ENCODE measurements at regions not wholly inside any gene's neighbourhood (a gene's known extent, or its start where the extent isn't known, plus 50 kb on each side); places are given as distances from the start of the nearest gene placed in this dataset.

DNA sequence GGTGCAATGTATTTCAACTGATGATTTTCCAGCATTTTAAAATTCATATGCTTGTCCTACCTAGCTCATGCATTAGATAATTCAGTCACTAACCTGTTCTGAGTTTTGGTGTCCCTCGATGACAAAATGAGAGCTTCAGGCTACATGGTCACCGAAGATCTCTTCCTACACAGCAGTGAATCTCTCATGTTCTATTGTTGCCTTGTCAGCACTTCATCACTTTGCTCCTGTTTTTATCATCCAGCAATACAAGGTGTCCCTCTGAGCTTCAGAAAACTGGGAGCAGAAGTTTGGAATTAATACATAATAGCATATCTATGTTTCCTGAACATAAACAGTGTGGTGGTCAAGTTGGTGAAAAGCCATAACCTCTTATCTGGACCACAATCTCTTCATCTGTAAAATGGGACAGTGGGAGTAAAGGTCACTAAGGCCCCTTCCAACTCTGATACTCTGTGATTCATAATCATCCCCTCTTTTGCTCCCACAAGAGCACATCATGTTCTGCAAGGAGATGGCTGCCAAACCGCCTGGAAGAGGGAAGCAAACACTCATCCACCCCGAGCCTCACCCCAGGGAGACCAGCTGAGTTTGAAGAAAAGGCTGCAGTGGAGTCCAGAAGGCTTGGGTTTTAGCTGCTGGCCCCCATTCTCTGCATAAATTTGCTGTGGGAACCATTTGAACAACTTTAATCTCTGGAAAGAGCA lies 137.9 kb upstream of the F3 start:
- dilution Hi-C loops (cut with MboI; ENCODE audit: extremely low pct_ligation_motif_present, low sequenced_read_pairs): no loop called here
- Histone ChIP-seq H3K4me1 (ENCODE audit: control insufficient read depth, extremely low read depth, insufficient read depth, low read length) (no peaks in the 10 kb centered on the region), H4K20me1 (ENCODE audit: control insufficient read depth, extremely low read depth, insufficient read depth, low read length) (no peaks in the 10 kb centered on the region), H3K9me1 (ENCODE audit: control insufficient read depth, extremely low read depth, insufficient read depth, low read length) (no peaks in the 10 kb centered on the region), H3K27me3 (ENCODE audit: control insufficient read depth, extremely low read depth, insufficient read depth, low read length) (no peaks in the 10 kb centered on the region), H3K79me2 (ENCODE audit: control insufficient read depth, insufficient read depth, low read length) (no peaks in the 10 kb centered on the region), H3K9ac (ENCODE audit: control insufficient read depth, extremely low read depth, insufficient read depth, low read length) (no peak overlapping the region), H3K36me3 (ENCODE audit: control insufficient read depth in 2 of 2, extremely low read depth in 1 of 2, insufficient read depth in 2 of 2, low read length in 2 of 2) (no peaks in the 10 kb centered on the region), H3K4me2 (ENCODE audit: control insufficient read depth, extremely low read depth, insufficient read depth, low read depth, low read length) (no peak overlapping the region), H2AFZ (ENCODE audit: control insufficient read depth, low read length) (no peak overlapping the region), H3K4me3 (ENCODE audit: control insufficient read depth in 2 of 3, extremely low read depth in 1 of 3, insufficient read depth in 2 of 3, low read depth in 1 of 3, low read length in 3 of 3) (no peak overlapping the region), H3K27ac (ENCODE audit: control insufficient read depth, insufficient read depth, low read length) (no peak overlapping the region), H3K9me3 (ENCODE audit: control insufficient read depth, low read depth, low read length) (no peaks in the 10 kb centered on the region)
- FAIRE-seq (peak; percentile 72), DNase-seq (ENCODE audit: low read depth, low spot score) (no peak)
- TF ChIP-seq, protein P1, sequence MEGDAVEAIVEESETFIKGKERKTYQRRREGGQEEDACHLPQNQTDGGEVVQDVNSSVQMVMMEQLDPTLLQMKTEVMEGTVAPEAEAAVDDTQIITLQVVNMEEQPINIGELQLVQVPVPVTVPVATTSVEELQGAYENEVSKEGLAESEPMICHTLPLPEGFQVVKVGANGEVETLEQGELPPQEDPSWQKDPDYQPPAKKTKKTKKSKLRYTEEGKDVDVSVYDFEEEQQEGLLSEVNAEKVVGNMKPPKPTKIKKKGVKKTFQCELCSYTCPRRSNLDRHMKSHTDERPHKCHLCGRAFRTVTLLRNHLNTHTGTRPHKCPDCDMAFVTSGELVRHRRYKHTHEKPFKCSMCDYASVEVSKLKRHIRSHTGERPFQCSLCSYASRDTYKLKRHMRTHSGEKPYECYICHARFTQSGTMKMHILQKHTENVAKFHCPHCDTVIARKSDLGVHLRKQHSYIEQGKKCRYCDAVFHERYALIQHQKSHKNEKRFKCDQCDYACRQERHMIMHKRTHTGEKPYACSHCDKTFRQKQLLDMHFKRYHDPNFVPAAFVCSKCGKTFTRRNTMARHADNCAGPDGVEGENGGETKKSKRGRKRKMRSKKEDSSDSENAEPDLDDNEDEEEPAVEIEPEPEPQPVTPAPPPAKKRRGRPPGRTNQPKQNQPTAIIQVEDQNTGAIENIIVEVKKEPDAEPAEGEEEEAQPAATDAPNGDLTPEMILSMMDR (optimal IDR thresholded peaks at IDR 0.05 in 1 of 3, IDR thresholded peaks at IDR 0.05 in 1 of 3, conservative IDR thresholded peaks at IDR 0.05 in 1 of 3; ENCODE audit: extremely low read depth in 1 of 3, insufficient read depth in 2 of 3, low read length in 3 of 3): no peak
- no peak for TF ChIP-seq EZH2 (IDR thresholded peaks at IDR 0.05; ENCODE audit: low read length)

DNA sequence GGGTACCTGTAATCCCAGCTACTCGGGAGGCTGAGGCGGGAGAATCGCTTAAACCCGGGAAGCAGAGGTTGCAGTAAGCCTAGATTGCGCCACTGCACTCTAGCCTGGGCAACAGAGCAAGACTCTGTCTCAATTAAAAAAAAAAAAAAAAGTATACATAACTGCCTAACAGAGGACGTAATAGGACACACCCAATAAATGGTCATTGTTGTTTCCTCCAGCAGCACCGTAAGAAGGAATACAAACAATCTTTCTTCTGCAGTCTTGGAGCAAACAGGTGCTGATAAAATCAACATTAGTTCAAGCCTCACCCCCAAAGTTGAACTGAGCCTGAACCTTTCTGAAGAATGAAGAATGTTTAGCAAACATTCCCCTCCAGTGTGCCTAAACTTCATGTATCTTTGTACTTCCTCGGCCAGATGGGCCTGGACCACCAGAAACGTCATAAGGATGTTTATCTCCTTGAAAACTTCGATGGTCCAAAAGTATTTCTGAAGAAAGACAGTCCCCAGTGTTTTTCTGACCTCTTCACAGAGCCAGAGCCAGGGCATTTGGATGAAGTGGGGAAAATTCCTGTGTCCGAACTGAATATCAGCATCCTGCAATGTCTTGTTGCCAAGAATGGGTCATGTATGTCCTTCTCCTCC lies 136.8 kb upstream of the F3 start:
- H3K27ac ChIP-seq (ENCODE audit: control insufficient read depth, insufficient read depth, low read length): no peak overlapping the region
- H3K4me1 ChIP-seq (ENCODE audit: control insufficient read depth, extremely low read depth, insufficient read depth, low read length): no peaks in the 10 kb centered on the region
- dilution Hi-C loops (cut with MboI; ENCODE audit: extremely low pct_ligation_motif_present, low sequenced_read_pairs): no loop called here
- H2AFZ ChIP-seq (ENCODE audit: control insufficient read depth, low read length): no peak overlapping the region
- H3K36me3 ChIP-seq (ENCODE audit: control insufficient read depth in 2 of 2, extremely low read depth in 1 of 2, insufficient read depth in 2 of 2, low read length in 2 of 2): no peaks in the 10 kb centered on the region
- no peak for TF ChIP-seq EZH2 (IDR thresholded peaks at IDR 0.05; ENCODE audit: low read length)
- H3K9ac ChIP-seq (ENCODE audit: control insufficient read depth, extremely low read depth, insufficient read depth, low read length): no peak overlapping the region
- H3K4me3 ChIP-seq (ENCODE audit: control insufficient read depth in 2 of 3, extremely low read depth in 1 of 3, insufficient read depth in 2 of 3, low read depth in 1 of 3, low read length in 3 of 3): no peak overlapping the region
- no peak overlapping the region for H3K4me2 ChIP-seq (ENCODE audit: control insufficient read depth, extremely low read depth, insufficient read depth, low read depth, low read length)
- no peaks in the 10 kb centered on the region for H3K27me3 ChIP-seq (ENCODE audit: control insufficient read depth, extremely low read depth, insufficient read depth, low read length)
- H3K9me3 ChIP-seq (ENCODE audit: control insufficient read depth, low read depth, low read length): no peaks in the 10 kb centered on the region
- no peak for DNase-seq (ENCODE audit: low read depth, low spot score)
- no peaks in the 10 kb centered on the region for H3K9me1 ChIP-seq (ENCODE audit: control insufficient read depth, extremely low read depth, insufficient read depth, low read length)
- H4K20me1 ChIP-seq (ENCODE audit: control insufficient read depth, extremely low read depth, insufficient read depth, low read length): no peaks in the 10 kb centered on the region
- H3K79me2 ChIP-seq (ENCODE audit: control insufficient read depth, insufficient read depth, low read length): no peaks in the 10 kb centered on the region
- FAIRE-seq: no peak
